Mesothelial cell of epicardium (in vitro differentiated cells): ENCODE measurements at regions not wholly inside any gene's neighbourhood (a gene's known extent, or its start where the extent isn't known, plus 50 kb on each side); places are given as distances from the start of the nearest gene placed in this dataset.
A peak's percentile ranks its signal among the peaks of the same experiment; 100 is the strongest.
"Not testable (repeated sequence)": the region's sequence is repeated elsewhere in the genome, so short reads cannot be mapped to it uniquely, and the experiment has no call there.

ENCODE experiments used
- DNase-seq, 2 experiments: peaks; one replicate each; pipeline ENCODE4 v3.0.0; 2021; ENCODE audit warnings: low spot score in 2 of 2; ENCODE audit not compliant: unreplicated experiment in 2 of 2
- H3K27ac Mint-ChIP-seq: 2 replicates; pipeline ENCODE4 v1.8.0; 2021; ENCODE audit warnings: mixed read lengths
- H3K27me3 Mint-ChIP-seq: 2 replicates; pipeline ENCODE4 v1.8.0; 2021; ENCODE audit warnings: low read depth, mixed read lengths
- H3K36me3 Mint-ChIP-seq: 2 replicates; pipeline ENCODE4 v1.8.0; 2021; ENCODE audit warnings: mixed read lengths
- H3K4me1 Mint-ChIP-seq: 2 replicates; pipeline ENCODE4 v1.8.0; 2021; ENCODE audit warnings: mixed read lengths
- H3K4me3 Mint-ChIP-seq: 2 replicates; pipeline ENCODE4 v1.8.0; 2021; ENCODE audit warnings: mild to moderate bottlenecking, moderate library complexity, mixed read lengths
- H3K9me3 Mint-ChIP-seq: 2 replicates; pipeline ENCODE4 v1.8.0; 2021; ENCODE audit warnings: mixed read lengths
- CTCF ChIP-seq: fragments of 200-600 bp; sonication (generic); IDR thresholded peaks from one replicate; pipeline ENCODE4 v1.5.0; 2021; ENCODE audit warnings: antibody characterized with exemption; ENCODE audit not compliant: unreplicated experiment

- Mint-ChIP-seq H3K27ac (no peak overlapping the region), H3K4me1 (peaks cover 13% of the 10 kb centered on the region), H3K36me3 (no peaks in the 10 kb centered on the region), H3K27me3 (peaks cover 5% of the 10 kb centered on the region), H3K9me3 (no peaks in the 10 kb centered on the region), H3K4me3 (no peak overlapping the region)
- no peak for DNase-seq
- no peak for TF ChIP-seq CTCF
These were observed 1487.9 kb downstream of the FAM181B start for GRCh38 chr11:81245791-81246190.

- H3K9me3 Mint-ChIP-seq: no peaks in the 10 kb centered on the region
- peaks cover 24% of the 10 kb centered on the region for H3K4me1 Mint-ChIP-seq
- no peak for TF ChIP-seq CTCF
- no peak overlapping the region for H3K4me3 Mint-ChIP-seq
- no peak overlapping the region for H3K27ac Mint-ChIP-seq
- peaks cover 4% of the 10 kb centered on the region for H3K27me3 Mint-ChIP-seq
- no peak for DNase-seq
- no peaks in the 10 kb centered on the region for H3K36me3 Mint-ChIP-seq
These were observed 1491.9 kb downstream of the FAM181B start for GRCh38 chr11:81241672-81242275.

- peaks cover 47% of the 10 kb centered on the region for H3K4me1 Mint-ChIP-seq
- DNase-seq: no peak
- no peaks in the 10 kb centered on the region for H3K27me3 Mint-ChIP-seq
- H3K4me3 Mint-ChIP-seq: no peak overlapping the region
- no peak overlapping the region for H3K27ac Mint-ChIP-seq
- TF ChIP-seq CTCF: peak; percentile 52
- H3K9me3 Mint-ChIP-seq: no peaks in the 10 kb centered on the region
- H3K36me3 Mint-ChIP-seq: no peaks in the 10 kb centered on the region
These were observed 1496.5 kb downstream of the FAM181B start for GRCh38 chr11:81237139-81237538.

- H3K27me3 Mint-ChIP-seq, H3K4me3 Mint-ChIP-seq, H3K36me3 Mint-ChIP-seq, H3K27ac Mint-ChIP-seq, DNase-seq, H3K9me3 Mint-ChIP-seq, H3K4me1 Mint-ChIP-seq: not testable (repeated sequence)
These were observed 1506.3 kb downstream of the FAM181B start for GRCh38 chr11:81227409-81227808.

GRCh38 chr11:81224396-81224795, 1509.3 kb downstream of the FAM181B start:
- TF ChIP-seq CTCF: no peak
- no peak for DNase-seq
- H3K4me3 Mint-ChIP-seq: no peak overlapping the region
- peaks cover 17% of the 10 kb centered on the region for H3K4me1 Mint-ChIP-seq
- H3K27ac Mint-ChIP-seq: no peak overlapping the region
- peaks cover 12% of the 10 kb centered on the region for H3K9me3 Mint-ChIP-seq
- no peaks in the 10 kb centered on the region for H3K27me3 Mint-ChIP-seq
- H3K36me3 Mint-ChIP-seq: peaks cover 3% of the 10 kb centered on the region

- no peak overlapping the region for H3K27ac Mint-ChIP-seq
- H3K4me3 Mint-ChIP-seq: no peak overlapping the region
- H3K27me3 Mint-ChIP-seq: no peaks in the 10 kb centered on the region
- DNase-seq: no peak
- H3K9me3 Mint-ChIP-seq: peaks cover 12% of the 10 kb centered on the region
- TF ChIP-seq CTCF: no peak
- H3K36me3 Mint-ChIP-seq: peaks cover 3% of the 10 kb centered on the region
- peaks cover 26% of the 10 kb centered on the region for H3K4me1 Mint-ChIP-seq
These were observed 1511.2 kb downstream of the FAM181B start for GRCh38 chr11:81222491-81222890.
